Suppressor macrophage treated with lipopolysaccharide for 1 hour (primary cell): ENCODE measurements at regions not wholly inside any gene's neighbourhood (a gene's known extent, or its start where the extent isn't known, plus 50 kb on each side); places are given as distances from the start of the nearest gene placed in this dataset.

ENCODE experiments used
- DNase-seq, 3 donors: peaks; one replicate each; pipeline ENCODE4 v3.0.0-alpha.2; 2020 to 2022

- DNase-seq: no peak
Measured at GRCh38 chr7:15905251-15906040, 219.0 kb upstream of the MEOX2 start.

GRCh38 chr7:15891151-15891881 lies 204.8 kb upstream of the MEOX2 start:
- DNase-seq: peak in 1 of 3 donors; percentile 9

- DNase-seq: peak; percentile 33 to 57 (median 45)
Measured at GRCh38 chr7:15889507-15889906, 203.0 kb upstream of the MEOX2 start.

DNA sequence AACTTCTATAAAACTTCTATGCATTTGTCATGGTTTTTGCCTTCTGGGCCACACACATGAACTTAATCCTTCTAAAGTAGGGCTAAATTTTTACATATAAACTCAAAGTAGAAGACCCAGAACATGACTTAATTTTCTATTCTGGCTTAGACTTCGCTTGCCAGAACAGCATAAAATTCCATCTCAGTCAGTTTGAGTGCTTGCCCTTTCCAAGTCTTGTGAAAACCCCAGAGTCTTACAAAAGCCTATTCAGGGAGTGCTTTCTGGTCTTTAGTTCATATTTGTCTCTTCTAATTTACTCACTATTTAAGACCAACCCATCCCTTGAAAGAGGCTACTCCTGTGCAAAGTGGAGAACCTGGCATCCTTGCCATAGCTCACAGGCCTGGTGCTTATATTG lies 201.6 kb upstream of the MEOX2 start:
- DNase-seq: no peak

DNA sequence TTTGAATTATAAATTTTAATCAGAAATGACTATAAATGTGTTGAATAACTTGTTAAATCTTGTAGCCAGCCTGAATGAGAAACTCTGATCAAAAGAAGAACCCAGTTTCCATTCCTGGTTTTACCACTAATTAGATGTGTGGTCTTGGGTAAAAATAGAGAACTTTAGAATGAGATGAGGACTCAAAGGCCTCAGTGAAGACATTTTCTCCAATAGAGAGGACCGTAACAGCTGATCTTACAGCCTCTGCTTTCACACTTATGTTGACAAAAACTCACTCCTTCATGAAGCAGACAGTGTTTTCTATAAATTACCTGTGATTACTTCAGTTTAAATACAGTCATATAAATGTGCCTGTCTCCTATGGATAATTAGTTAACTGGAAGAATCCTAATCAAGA lies 200.1 kb upstream of the MEOX2 start:
- no peak for DNase-seq

DNA sequence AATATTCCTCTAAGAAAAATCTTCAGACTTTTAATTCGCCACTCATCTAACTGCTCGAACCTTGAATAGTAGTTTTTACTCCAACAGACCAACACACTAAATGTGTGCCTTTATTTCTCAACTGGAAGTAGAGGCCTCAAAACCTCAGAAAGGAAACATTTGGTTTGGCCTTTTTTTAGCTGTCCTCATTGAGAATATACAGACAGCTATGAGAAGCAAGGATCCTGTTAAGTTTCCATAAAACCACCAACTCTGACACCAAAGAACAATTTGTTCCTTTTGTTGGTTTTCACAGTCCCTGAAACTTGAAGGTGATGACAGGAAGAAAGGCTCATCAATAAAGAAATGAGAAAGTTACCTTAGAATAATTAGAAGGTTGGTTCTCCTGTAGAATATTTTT lies 199.2 kb upstream of the MEOX2 start:
- no peak for DNase-seq

GRCh38 chr7:15874774-15875173 lies 188.3 kb upstream of the MEOX2 start:
- no peak for DNase-seq

- no peak for DNase-seq
Measured at GRCh38 chr7:15870347-15870746, 183.9 kb upstream of the MEOX2 start.

DNA sequence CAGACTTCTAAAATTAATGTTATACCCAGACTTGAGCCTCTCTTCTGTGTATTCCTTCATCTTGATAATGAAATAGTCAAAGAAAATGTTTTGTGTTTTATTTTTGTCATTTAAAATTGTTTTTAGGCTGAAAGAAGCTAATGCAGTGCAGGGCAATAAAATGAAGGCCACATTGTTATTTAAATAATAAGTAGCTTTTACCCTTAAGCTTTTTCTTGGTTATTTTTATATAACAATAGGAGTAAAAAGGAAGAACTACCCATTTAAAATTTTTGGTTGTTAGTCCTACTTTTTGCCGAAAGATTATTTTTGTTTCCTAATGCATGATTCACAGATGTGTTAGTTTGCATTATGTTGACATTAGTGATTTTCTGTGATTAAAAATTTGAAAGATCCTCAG lies 181.0 kb upstream of the MEOX2 start:
- DNase-seq: no peak

DNA sequence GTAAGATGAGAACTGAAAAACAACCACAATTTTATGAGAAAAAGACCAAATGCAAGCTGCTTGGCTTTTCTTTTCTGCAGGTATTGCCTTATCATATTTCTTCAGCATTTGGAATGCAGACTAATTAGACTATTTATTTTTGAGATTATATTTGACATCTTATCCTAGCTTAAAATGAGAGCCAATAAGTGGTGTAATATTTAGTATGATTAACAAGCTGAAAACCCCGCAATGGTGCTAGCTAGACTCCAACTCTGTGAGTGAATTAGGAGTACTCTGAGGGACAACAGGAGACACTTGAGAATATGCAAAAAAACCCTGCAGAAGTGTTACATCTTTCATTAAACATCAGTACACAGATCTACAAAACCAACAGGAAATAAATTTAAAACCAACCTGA lies 180.3 kb upstream of the MEOX2 start:
- no peak for DNase-seq

- no peak for DNase-seq
Measured at GRCh38 chr7:15864626-15864991, 178.1 kb upstream of the MEOX2 start.

DNA sequence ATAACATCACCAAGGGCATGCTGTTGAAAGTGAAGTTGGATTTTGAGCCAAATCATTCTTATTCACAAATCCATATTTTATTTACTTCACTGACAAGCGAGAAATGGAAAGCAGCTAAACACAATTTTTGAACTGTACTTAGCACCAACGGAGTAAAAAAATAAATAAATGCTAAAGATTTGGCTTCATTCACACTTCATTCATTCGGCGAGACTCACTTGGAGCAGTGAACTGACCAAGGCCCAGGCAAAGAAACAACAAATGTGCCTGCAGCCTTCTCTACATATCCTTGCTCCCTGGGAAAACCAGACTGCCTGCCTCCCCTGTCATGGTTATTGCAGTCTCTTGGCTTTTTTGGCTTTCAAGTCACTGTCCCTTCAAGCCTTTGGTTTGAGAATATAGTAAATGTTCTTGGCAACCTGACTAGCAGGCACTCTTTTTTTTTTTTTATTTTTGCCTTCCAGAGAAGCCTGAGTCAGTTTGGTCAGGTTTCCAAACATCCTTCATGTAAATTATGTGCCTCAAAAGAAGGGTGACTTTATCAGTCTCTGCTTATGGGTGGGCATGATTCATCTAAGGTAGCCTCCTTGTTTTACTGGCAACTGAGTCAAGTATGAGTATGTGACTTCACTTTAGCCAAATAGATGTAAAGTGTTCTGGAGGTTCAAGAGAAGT lies 177.6 kb upstream of the MEOX2 start:
- no peak for DNase-seq

DNA sequence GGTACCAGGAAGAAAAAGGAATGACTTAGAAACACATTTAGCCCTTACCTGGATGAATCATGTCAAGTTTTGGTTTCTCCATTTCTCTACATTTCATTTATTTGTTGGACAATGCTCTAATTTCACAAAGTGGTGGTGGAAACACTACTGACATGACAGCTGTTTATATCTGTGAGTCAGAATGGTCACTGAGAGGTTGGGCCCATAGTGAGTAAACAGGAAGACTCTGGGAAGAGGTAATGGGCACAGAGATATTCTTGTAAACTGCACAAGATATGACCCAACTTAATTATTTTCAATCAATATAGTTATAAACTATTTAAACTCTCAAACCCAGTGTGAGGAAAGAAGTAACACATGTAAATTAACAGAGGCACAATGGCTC lies 176.3 kb upstream of the MEOX2 start:
- no peak for DNase-seq

DNA sequence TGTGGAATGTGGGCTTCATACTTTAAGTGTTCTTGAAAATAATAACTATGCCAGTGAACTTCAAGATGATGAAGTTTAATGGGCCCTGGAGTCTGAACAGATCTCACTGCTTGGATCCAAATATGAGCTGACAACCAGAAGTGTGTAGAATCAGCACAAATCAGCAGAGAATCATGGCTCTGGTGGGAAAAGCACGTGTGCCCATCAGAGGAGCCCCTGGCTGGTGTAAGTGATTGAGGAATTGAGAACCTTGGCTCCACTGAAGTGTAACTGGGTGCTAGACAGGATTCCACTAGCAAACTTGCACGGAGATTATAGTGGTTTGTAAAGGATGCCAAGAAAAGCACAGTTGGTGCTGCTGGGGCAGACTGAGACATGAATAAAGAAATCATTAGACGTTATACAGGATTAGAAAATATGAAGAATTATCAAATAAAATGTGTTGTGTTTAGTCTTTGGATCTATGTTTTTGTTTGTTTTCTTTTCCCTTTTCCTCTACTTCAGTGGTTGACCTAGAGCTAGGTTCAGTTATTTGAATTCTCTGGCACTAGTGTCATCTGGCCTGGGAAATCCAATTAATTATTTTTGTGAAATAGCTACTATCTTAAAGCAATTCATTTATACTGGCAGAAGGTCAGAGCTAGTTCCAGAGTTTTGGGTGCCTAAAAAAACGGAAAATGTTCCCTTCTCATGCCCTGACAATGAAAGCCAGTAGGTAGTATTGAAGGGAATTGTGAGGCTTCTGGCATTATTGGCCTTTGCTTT lies 175.7 kb upstream of the MEOX2 start:
- no peak for DNase-seq

- no peak for DNase-seq
Measured at GRCh38 chr7:15860264-15860949, 173.9 kb upstream of the MEOX2 start.

DNA sequence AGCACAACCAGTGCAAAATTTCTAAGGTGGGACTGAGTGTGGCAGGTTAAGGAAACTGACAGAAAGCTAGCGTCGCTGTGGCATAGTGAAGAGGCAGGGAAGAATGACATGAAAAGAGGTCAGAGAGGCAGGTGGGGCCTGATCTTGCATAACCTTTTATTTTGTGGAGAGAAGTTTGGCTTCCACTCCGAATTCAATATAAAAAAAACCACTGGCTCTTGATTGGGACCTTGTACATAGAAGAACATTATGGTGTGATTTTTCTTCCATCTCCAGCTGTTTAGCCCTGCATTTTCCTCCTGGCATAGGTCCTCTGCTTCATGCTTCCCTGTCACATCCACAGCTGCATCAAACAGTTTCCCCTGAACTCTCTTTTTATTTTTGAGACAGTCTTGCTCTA lies 170.5 kb upstream of the MEOX2 start:
- DNase-seq: no peak

- DNase-seq: no peak
Measured at GRCh38 chr7:15856311-15856710, 169.8 kb upstream of the MEOX2 start.

GRCh38 chr7:15855525-15856109 lies 169.1 kb upstream of the MEOX2 start:
- no peak for DNase-seq

DNA sequence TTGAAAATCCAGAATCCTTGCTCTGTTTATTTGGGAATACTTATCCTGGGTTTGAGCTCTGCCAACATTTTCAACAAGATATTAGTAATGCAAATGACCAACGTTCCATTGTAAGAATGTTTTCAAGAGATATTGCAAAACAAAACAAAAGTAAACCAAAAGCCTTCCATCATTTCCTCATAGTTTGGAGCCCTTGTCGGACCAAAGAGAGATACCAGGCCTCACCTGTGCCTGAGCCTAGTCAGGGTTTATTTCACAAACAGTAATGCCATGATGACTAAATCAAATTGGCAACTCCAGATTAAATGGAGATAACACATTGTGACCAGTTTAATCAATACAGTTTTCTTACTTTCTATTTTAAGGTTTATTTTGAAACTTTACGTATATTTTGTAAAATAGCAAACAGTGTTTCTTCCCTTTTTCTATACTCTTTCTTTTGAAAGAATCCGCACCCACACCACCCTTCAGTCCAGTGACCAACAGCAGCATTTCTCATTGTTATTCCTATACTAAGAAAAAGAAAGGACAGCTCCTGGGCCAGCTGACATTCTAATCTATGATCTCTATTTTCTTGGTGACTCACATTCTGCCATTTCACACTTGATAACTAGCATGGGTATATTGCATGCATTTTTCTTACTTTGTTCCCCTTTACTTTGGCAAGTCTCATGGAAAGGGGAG lies 168.5 kb upstream of the MEOX2 start:
- no peak for DNase-seq

GRCh38 chr7:15853832-15854470 lies 167.5 kb upstream of the MEOX2 start:
- no peak for DNase-seq

- no peak for DNase-seq
Measured at GRCh38 chr7:15851201-15851600, 164.7 kb upstream of the MEOX2 start.
